SH-SY5Y (cell line): ENCODE measurements at regions not wholly inside any gene's neighbourhood (a gene's known extent, or its start where the extent isn't known, plus 50 kb on each side); places are given as distances from the start of the nearest gene placed in this dataset.

Experiments
- GATA2 ChIP-seq: IDR thresholded peaks from 2 replicates; pipeline ENCODE4 v1.6.1; 2011; ENCODE audit warnings: mild to moderate bottlenecking, low read depth, low read length
- GATA3 ChIP-seq: IDR thresholded peaks from 2 replicates; pipeline ENCODE4 v1.6.1; 2011; ENCODE audit warnings: low read depth, mild to moderate bottlenecking, low read length, moderate library complexity

DNA sequence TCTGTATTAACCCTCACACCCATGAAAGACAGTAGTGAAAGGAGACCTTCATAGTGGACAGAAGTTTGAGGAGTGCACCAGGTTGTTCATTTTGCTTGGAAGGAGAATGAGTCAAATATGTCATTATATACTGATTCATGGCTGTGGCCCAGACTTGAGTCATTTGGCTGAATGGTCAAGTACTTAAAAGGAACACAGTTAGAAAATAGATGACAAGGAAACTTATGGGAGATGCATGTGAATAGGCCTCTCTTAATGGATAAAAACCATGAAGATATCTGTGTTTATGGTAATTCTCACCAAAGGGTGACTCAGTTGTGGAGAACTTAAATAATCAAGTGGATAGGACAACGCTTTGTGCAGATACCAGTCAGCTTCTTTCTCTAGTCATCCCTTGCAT lies 524.7 kb upstream of the CNTNAP5 start:
- no peak for TF ChIP-seq GATA2
- no peak for TF ChIP-seq GATA3
